ENCODE measurements at regions not wholly inside any gene's neighbourhood (a gene's known extent, or its start where the extent isn't known, plus 50 kb on each side); places are given as distances from the start of the nearest gene placed in this dataset.

GRCh38 chr1:79109445-79109844, 102.9 kb upstream of the ADGRL4 start:
- TF ChIP-seq CTCF (IDR thresholded peaks at IDR 0.05; ENCODE audit: unreplicated experiment): no peak
- Mint-ChIP-seq H3K27ac (no peak overlapping the region), H3K9me3 (ENCODE audit: low read depth) (no peaks in the 10 kb centered on the region), H3K36me3 (ENCODE audit: insufficient read depth) (no peaks in the 10 kb centered on the region), H3K4me1 (ENCODE audit: low read depth) (no peaks in the 10 kb centered on the region), H3K27me3 (no peaks in the 10 kb centered on the region), H3K4me3 (ENCODE audit: low read depth) (no peak overlapping the region)
- DNase-seq (ENCODE audit: low spot score, unreplicated experiment): no peak

GRCh38 chr1:79105500-79105899, 99.0 kb upstream of the ADGRL4 start:
- no peaks in the 10 kb centered on the region for H3K36me3 Mint-ChIP-seq (ENCODE audit: insufficient read depth)
- no peak for TF ChIP-seq CTCF (IDR thresholded peaks at IDR 0.05; ENCODE audit: unreplicated experiment)
- H3K9me3 Mint-ChIP-seq (ENCODE audit: low read depth): no peaks in the 10 kb centered on the region
- no peak overlapping the region for H3K4me3 Mint-ChIP-seq (ENCODE audit: low read depth)
- H3K27me3 Mint-ChIP-seq: no peaks in the 10 kb centered on the region
- H3K4me1 Mint-ChIP-seq (ENCODE audit: low read depth): no peaks in the 10 kb centered on the region
- no peak for DNase-seq (ENCODE audit: low spot score, unreplicated experiment)
- no peak overlapping the region for H3K27ac Mint-ChIP-seq

DNA sequence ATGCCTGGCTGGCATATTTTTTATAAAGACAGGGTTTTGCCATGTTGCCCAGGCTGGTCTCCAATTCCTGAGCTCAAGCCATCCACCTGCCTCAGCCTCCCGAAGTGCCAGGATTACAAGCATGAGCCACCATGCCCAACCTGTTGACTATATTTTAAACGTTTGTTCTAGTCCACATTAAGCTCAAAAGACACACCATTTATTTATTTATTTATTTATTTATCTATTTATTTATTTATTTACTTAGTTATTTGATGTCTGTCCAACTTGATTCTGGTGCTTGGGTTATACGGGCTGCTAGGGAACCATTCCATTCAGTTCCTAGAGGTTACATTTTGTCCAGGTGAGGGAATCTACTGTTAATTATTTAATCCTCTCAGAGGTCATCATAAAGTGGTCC, 98.1 kb upstream of the ADGRL4 start:
- Mint-ChIP-seq H3K36me3 (ENCODE audit: insufficient read depth) (no peaks in the 10 kb centered on the region), H3K27me3 (no peaks in the 10 kb centered on the region), H3K9me3 (ENCODE audit: low read depth) (no peaks in the 10 kb centered on the region), H3K4me3 (ENCODE audit: low read depth) (no peak overlapping the region), H3K4me1 (ENCODE audit: low read depth) (no peaks in the 10 kb centered on the region), H3K27ac (no peak overlapping the region)
- TF ChIP-seq CTCF (IDR thresholded peaks at IDR 0.05; ENCODE audit: unreplicated experiment): no peak
- no peak for DNase-seq (ENCODE audit: low spot score, unreplicated experiment)

- Mint-ChIP-seq H3K27ac (no peak overlapping the region), H3K36me3 (ENCODE audit: insufficient read depth) (no peaks in the 10 kb centered on the region), H3K4me1 (ENCODE audit: low read depth) (no peaks in the 10 kb centered on the region), H3K4me3 (ENCODE audit: low read depth) (no peak overlapping the region), H3K27me3 (no peaks in the 10 kb centered on the region), H3K9me3 (ENCODE audit: low read depth) (no peaks in the 10 kb centered on the region)
- no peak for DNase-seq (ENCODE audit: low spot score, unreplicated experiment)
- TF ChIP-seq CTCF (IDR thresholded peaks at IDR 0.05; ENCODE audit: unreplicated experiment): no peak
Measured at GRCh38 chr1:79100385-79100784, 93.9 kb upstream of the ADGRL4 start.

- Mint-ChIP-seq H3K9me3 (ENCODE audit: low read depth) (no peaks in the 10 kb centered on the region), H3K4me3 (ENCODE audit: low read depth) (no peak overlapping the region), H3K27ac (no peak overlapping the region), H3K36me3 (ENCODE audit: insufficient read depth) (no peaks in the 10 kb centered on the region), H3K4me1 (ENCODE audit: low read depth) (no peaks in the 10 kb centered on the region), H3K27me3 (no peaks in the 10 kb centered on the region)
- no peak for TF ChIP-seq CTCF (IDR thresholded peaks at IDR 0.05; ENCODE audit: unreplicated experiment)
- no peak for DNase-seq (ENCODE audit: low spot score, unreplicated experiment)
Measured at GRCh38 chr1:79090985-79091384, 84.5 kb upstream of the ADGRL4 start.
